ENCODE measurements at regions not wholly inside any gene's neighbourhood (a gene's known extent, or its start where the extent isn't known, plus 50 kb on each side); places are given as distances from the start of the nearest gene placed in this dataset.

GRCh38 chr15:25969886-25970285 is 106.8 kb upstream of the ATP10A start:
- Histone ChIP-seq H3K36me3 (no peaks in the 10 kb centered on the region), H3K4me3 (no peak overlapping the region), H3K27ac (no peak overlapping the region), H3K9me3 (no peaks in the 10 kb centered on the region), H3K4me1 (no peaks in the 10 kb centered on the region), H3K27me3 (no peaks in the 10 kb centered on the region)
- intact Hi-C loops (cut with DNase I), result no loop called here
- ATAC-seq (no peak), DNase-seq (no peak)
- TF ChIP-seq POLR2A (IDR thresholded peaks at IDR 0.05), result no peak
- TF ChIP-seq, protein P1, sequence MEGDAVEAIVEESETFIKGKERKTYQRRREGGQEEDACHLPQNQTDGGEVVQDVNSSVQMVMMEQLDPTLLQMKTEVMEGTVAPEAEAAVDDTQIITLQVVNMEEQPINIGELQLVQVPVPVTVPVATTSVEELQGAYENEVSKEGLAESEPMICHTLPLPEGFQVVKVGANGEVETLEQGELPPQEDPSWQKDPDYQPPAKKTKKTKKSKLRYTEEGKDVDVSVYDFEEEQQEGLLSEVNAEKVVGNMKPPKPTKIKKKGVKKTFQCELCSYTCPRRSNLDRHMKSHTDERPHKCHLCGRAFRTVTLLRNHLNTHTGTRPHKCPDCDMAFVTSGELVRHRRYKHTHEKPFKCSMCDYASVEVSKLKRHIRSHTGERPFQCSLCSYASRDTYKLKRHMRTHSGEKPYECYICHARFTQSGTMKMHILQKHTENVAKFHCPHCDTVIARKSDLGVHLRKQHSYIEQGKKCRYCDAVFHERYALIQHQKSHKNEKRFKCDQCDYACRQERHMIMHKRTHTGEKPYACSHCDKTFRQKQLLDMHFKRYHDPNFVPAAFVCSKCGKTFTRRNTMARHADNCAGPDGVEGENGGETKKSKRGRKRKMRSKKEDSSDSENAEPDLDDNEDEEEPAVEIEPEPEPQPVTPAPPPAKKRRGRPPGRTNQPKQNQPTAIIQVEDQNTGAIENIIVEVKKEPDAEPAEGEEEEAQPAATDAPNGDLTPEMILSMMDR (IDR thresholded peaks at IDR 0.05), result no peak
- WGBS (ENCODE audit: insufficient coverage, low coverage, low lambda C conversion rate, missing lambda C conversion rate), result 49% methylated on average over 4 of the region's 4 CpGs

DNA sequence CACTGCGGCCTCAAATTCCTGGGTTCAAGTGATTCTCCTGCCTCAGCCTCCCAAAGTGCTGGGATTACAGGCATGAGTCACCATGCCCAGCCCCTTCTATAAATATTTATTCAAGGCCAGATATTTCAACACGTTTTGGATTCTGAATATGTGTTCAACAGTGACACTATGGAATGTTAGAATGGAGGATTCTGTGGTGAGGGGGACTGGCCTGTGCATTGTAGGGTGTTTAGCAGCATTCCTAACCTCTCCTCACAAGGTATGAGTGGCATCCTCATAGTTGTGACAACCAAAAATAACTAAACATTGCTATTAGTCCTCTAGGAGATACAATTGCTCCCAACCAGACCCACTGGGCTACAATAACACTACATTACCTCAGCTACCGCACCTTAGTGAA is 104.0 kb upstream of the ATP10A start:
- H3K36me3 ChIP-seq, result no peaks in the 10 kb centered on the region
- no peak overlapping the region for H3K27ac ChIP-seq
- TF ChIP-seq, protein P1 (IDR thresholded peaks at IDR 0.05), result no peak
- TF ChIP-seq POLR2A (IDR thresholded peaks at IDR 0.05), result no peak
- H3K27me3 ChIP-seq, result no peaks in the 10 kb centered on the region
- no peaks in the 10 kb centered on the region for H3K4me1 ChIP-seq
- ATAC-seq (no peak), DNase-seq (no peak)
- H3K9me3 ChIP-seq, result no peaks in the 10 kb centered on the region
- WGBS (ENCODE audit: insufficient coverage, low coverage, low lambda C conversion rate, missing lambda C conversion rate), result 67% methylated on average over 3 of the region's 3 CpGs
- intact Hi-C loops (cut with DNase I), result no loop called here
- H3K4me3 ChIP-seq, result no peak overlapping the region

DNA sequence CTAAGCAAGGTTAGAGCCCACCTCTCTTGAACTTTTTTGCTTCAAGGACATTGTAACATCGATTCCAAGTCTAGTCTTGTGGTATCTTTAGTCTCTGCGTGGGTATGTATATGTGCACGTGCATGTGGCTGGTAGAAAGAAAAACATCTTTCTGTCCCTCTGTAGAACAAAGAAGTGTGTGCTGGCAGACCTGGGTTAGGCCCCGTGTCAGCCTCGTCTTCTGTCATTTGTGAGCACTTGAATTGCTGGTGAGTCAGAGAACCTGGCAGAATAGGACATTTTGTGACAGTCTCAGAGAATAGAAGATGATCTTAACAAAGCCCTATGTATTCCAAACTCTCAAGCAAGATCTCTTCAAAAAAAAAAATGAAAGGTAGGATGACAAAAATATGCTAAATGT is 102.2 kb upstream of the ATP10A start:
- no peaks in the 10 kb centered on the region for H3K9me3 ChIP-seq
- 54% methylated on average over 5 of the region's 5 CpGs for WGBS (ENCODE audit: insufficient coverage, low coverage, low lambda C conversion rate, missing lambda C conversion rate)
- no peaks in the 10 kb centered on the region for H3K27me3 ChIP-seq
- DNase-seq (no peak), ATAC-seq (no peak)
- H3K27ac ChIP-seq, result no peak overlapping the region
- intact Hi-C loops (cut with DNase I), result no loop called here
- no peak overlapping the region for H3K4me3 ChIP-seq
- H3K36me3 ChIP-seq, result no peaks in the 10 kb centered on the region
- no peaks in the 10 kb centered on the region for H3K4me1 ChIP-seq
- TF ChIP-seq, protein P1 (IDR thresholded peaks at IDR 0.05), result no peak
- TF ChIP-seq POLR2A (IDR thresholded peaks at IDR 0.05), result no peak

DNA sequence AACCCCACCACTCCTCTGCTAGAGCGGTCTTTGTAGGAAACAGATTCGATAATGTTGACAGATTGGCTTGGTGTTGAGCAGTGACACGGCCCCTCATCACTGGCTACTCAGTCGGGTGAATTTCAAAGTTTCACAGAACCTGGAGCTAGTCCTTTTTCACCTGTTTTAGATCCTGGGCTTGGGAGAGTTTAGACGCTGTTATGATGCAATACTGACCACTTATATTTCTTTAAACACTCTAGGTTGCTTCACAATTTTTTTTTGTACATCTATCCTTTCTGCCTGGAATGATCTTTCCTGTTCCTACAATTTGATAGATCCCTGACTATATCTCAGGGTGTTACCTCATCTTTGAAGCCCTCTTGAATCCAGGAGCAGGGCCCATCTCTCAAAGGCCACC is 97.1 kb upstream of the ATP10A start:
- no peak for DNase-seq
- Histone ChIP-seq H3K9me3 (no peaks in the 10 kb centered on the region), H3K4me1 (no peaks in the 10 kb centered on the region), H3K27ac (no peak overlapping the region), H3K4me3 (no peak overlapping the region), H3K36me3 (no peaks in the 10 kb centered on the region), H3K27me3 (no peaks in the 10 kb centered on the region)
- TF ChIP-seq POLR2A (IDR thresholded peaks at IDR 0.05), result no peak
- TF ChIP-seq, protein P1 (IDR thresholded peaks at IDR 0.05), result no peak
- 59% methylated on average over 5 of the region's 5 CpGs for WGBS (ENCODE audit: insufficient coverage, low coverage, low lambda C conversion rate, missing lambda C conversion rate)
- ATAC-seq, result no peak
- intact Hi-C loops (cut with DNase I), result no loop called here

GRCh38 chr15:25959100-25959499 is 96.0 kb upstream of the ATP10A start:
- no peaks in the 10 kb centered on the region for H3K4me1 ChIP-seq
- intact Hi-C loops (cut with DNase I), result no loop called here
- no peaks in the 10 kb centered on the region for H3K9me3 ChIP-seq
- no peak for ATAC-seq
- TF ChIP-seq POLR2A (IDR thresholded peaks at IDR 0.05), result no peak
- TF ChIP-seq, protein P1 (IDR thresholded peaks at IDR 0.05), result no peak
- no peaks in the 10 kb centered on the region for H3K27me3 ChIP-seq
- no peaks in the 10 kb centered on the region for H3K36me3 ChIP-seq
- 14% methylated on average over 1 of the region's 1 CpG for WGBS (ENCODE audit: insufficient coverage, low coverage, low lambda C conversion rate, missing lambda C conversion rate)
- H3K4me3 ChIP-seq, result no peak overlapping the region
- H3K27ac ChIP-seq, result no peak overlapping the region
- DNase-seq, result no peak
